Kidney (tissue), 13 donors: ENCODE measurements at regions not wholly inside any gene's neighbourhood (a gene's known extent, or its start where the extent isn't known, plus 50 kb on each side); places are given as distances from the start of the nearest gene placed in this dataset.

Experiments
- DNase-seq, 5 donors: peaks; one replicate each; pipeline ENCODE4 v3.0.0-alpha.2; 2013 to 2020
- FAIRE-seq: peaks from 2 replicates; lab custom pipeline; 2012; peaks lifted over from hg19 to GRCh38; lab: Jason Lieb, UNC
- H3K27ac ChIP-seq, 2 donors: one replicate each; pipeline ENCODE4 v1.7.0; 2013; ENCODE audit warnings: low read depth in 2 of 2, low read length in 2 of 2, inconsistent platforms in 1 of 2
- H3K27me3 ChIP-seq: one replicate; pipeline ENCODE4 v1.7.1; 2013; ENCODE audit warnings: low read length, inconsistent platforms; ENCODE audit not compliant: control insufficient read depth, insufficient read depth
- H3K36me3 ChIP-seq, 3 donors: one replicate each; pipeline versions ENCODE4 v1.7.0 to v1.7.1; 2013; ENCODE audit warnings: low read length in 3 of 3, control low read depth in 1 of 3, inconsistent platforms in 1 of 3; ENCODE audit not compliant: insufficient read depth in 3 of 3, control insufficient read depth in 2 of 3
- H3K4me1 ChIP-seq, 3 donors: one replicate each; pipeline versions ENCODE4 v1.7.0 to v1.7.1; 2013; ENCODE audit warnings: low read length in 3 of 3, inconsistent platforms in 1 of 3, low read depth in 1 of 3; ENCODE audit not compliant: control insufficient read depth in 2 of 3, insufficient read depth in 2 of 3
- H3K4me3 ChIP-seq, 3 donors: one replicate each; pipeline versions ENCODE4 v1.7.0 to v1.8.1; 2013; ENCODE audit warnings: low read length in 3 of 3, control low read depth in 1 of 3, inconsistent platforms in 1 of 3
- H3K9ac ChIP-seq, 3 donors: one replicate each; pipeline versions ENCODE4 v1.7.0 to v1.7.1; 2013; ENCODE audit warnings: low read length in 3 of 3, control low read depth in 1 of 3, inconsistent platforms in 1 of 3
- H3K9me3 ChIP-seq, 3 donors: one replicate each; pipeline versions ENCODE4 v1.7.0 to v1.7.1; 2013; ENCODE audit warnings: low read length in 3 of 3, control low read depth in 1 of 3, inconsistent platforms in 1 of 3; ENCODE audit not compliant: control insufficient read depth in 2 of 3, insufficient read depth in 1 of 3
- CTCF ChIP-seq: IDR thresholded peaks from 3 replicates; pipeline ENCODE4 v1.5.1; 2012; ENCODE audit warnings: mild to moderate bottlenecking, moderate library complexity, borderline replicate concordance; ENCODE audit not compliant: insufficient read depth; ENCODE audit errors: extremely low read depth
- intact Hi-C: fragments of 100-400 bp; cut with DNase I; formaldehyde crosslinking; loops from one replicate; pipeline ENCODE4 v1.11.1; 2022
- donor health status: control.
- donor health status: control.
- donor health status: control.
- donor health status: control.
- donor health status: control.
- donor health status: DM: yes; HTN: yes; CAD: no.
- donor health status: Normal renal cell carcinoma (clear cell type).

- H3K36me3 ChIP-seq: no peaks in the 10 kb centered on the region
- H3K27ac ChIP-seq: no peak overlapping the region
- H3K9ac ChIP-seq: no peak overlapping the region
- H3K9me3 ChIP-seq: no peaks in the 10 kb centered on the region
- no peaks in the 10 kb centered on the region for H3K4me1 ChIP-seq
- FAIRE-seq (no peak), DNase-seq (no peak)
- TF ChIP-seq CTCF: no peak
- intact Hi-C loops: no loop called here
- H3K27me3 ChIP-seq: no peaks in the 10 kb centered on the region
- no peak overlapping the region for H3K4me3 ChIP-seq
Measured at GRCh38 chr3:25177041-25177440, 251.0 kb upstream of the RARB start.

- no peak for DNase-seq
- no peak for FAIRE-seq
- Histone ChIP-seq H3K4me3 (no peak overlapping the region), H3K9me3 (no peaks in the 10 kb centered on the region), H3K27me3 (no peaks in the 10 kb centered on the region), H3K27ac (no peak overlapping the region), H3K9ac (no peak overlapping the region), H3K4me1 (no peaks in the 10 kb centered on the region), H3K36me3 (no peaks in the 10 kb centered on the region)
- intact Hi-C loops: no loop called here
- TF ChIP-seq CTCF: no peak
Measured at GRCh38 chr3:25178672-25179071, 249.4 kb upstream of the RARB start.

- intact Hi-C loops: no loop called here
- FAIRE-seq: no peak
Measured at GRCh38 chr3:25181096-25181495, 247.0 kb upstream of the RARB start.

More at GRCh38 chr3:25181096-25181495, 247.0 kb upstream of the RARB start:
- no peak for TF ChIP-seq CTCF
- no peak overlapping the region for H3K27ac ChIP-seq
- no peaks in the 10 kb centered on the region for H3K36me3 ChIP-seq
- H3K4me1 ChIP-seq: no peaks in the 10 kb centered on the region
- H3K4me3 ChIP-seq: no peak overlapping the region
- DNase-seq: no peak
- H3K27me3 ChIP-seq: no peaks in the 10 kb centered on the region
- no peaks in the 10 kb centered on the region for H3K9me3 ChIP-seq
- no peak overlapping the region for H3K9ac ChIP-seq
